OCI-LY7 (cell line): ENCODE measurements at regions not wholly inside any gene's neighbourhood (a gene's known extent, or its start where the extent isn't known, plus 50 kb on each side); places are given as distances from the start of the nearest gene placed in this dataset.

Experiments used
- BruUV-seq: library from RNA; stranded (reverse); fragments of 400-500 nt; replicated peaks from 2 replicates; lab custom pipeline; 2021; lab: Mats Ljungman, UMichigan
- CTCF ChIA-PET: fragments of 300-600 bp; sonication (Branson Sonifier 250); formaldehyde crosslinking; loops from one replicate; lab custom pipeline; 2022; ENCODE audit warnings: antibody characterized with exemption; ENCODE audit not compliant: unreplicated experiment; lab: Charles Lee
- POLR2A ChIA-PET: fragments of 300-600 bp; sonication (Branson Sonifier 250); formaldehyde crosslinking; loops from one replicate; lab custom pipeline; 2022; ENCODE audit warnings: antibody characterized with exemption; lab: Charles Lee
- DNase-seq: peaks from one replicate; pipeline ENCODE4 v3.0.0-alpha.2; 2015; ENCODE audit warnings: low spot score
- H2AFZ ChIP-seq: fragments of 200-600 bp; sonication (generic), shearing (Covaris generic); 2 replicates; pipeline ENCODE4 v1.6.1; 2014; ENCODE audit warnings: mild to moderate bottlenecking, antibody characterized with exemption, low read length, moderate library complexity
- H3K27ac ChIP-seq: fragments of 200-600 bp; sonication (generic); 2 replicates; pipeline ENCODE4 v1.5.1; 2014; ENCODE audit warnings: mixed run types, low read depth, mild to moderate bottlenecking, moderate library complexity, low read length, inconsistent platforms; ENCODE audit not compliant: poor library complexity, severe bottlenecking
- H3K36me3 ChIP-seq: fragments of 200-600 bp; sonication (generic); 2 replicates; pipeline ENCODE4 v1.6.1; 2014; ENCODE audit warnings: mild to moderate bottlenecking, antibody characterized with exemption, low read length, moderate library complexity, mixed read lengths; ENCODE audit not compliant: insufficient read depth
- H3K4me1 ChIP-seq: fragments of 200-600 bp; sonication (generic); 2 replicates; pipeline ENCODE4 v1.5.1; 2014; ENCODE audit warnings: mild to moderate bottlenecking, low read length; ENCODE audit not compliant: insufficient read depth, poor library complexity, severe bottlenecking
- H3K4me2 ChIP-seq: fragments of 200-600 bp; sonication (generic); 2 replicates; pipeline ENCODE4 v1.6.1; 2014; ENCODE audit warnings: mild to moderate bottlenecking, low read length
- H3K4me3 ChIP-seq: fragments of 200-600 bp; sonication (generic); 2 replicates; pipeline ENCODE4 v1.5.1; 2014; ENCODE audit warnings: mild to moderate bottlenecking, low read depth, low read length; ENCODE audit not compliant: poor library complexity, severe bottlenecking
- H3K79me2 ChIP-seq: fragments of 200-600 bp; sonication (generic); 2 replicates; pipeline ENCODE4 v1.6.1; 2016; ENCODE audit warnings: low read depth, mild to moderate bottlenecking, low read length, moderate library complexity, mixed read lengths; ENCODE audit not compliant: insufficient read depth
- H3K9me2 ChIP-seq: fragments of 200-600 bp; sonication (generic); 2 replicates; pipeline ENCODE4 v1.6.1; 2016; ENCODE audit warnings: mild to moderate bottlenecking, low read length, mixed read lengths; ENCODE audit not compliant: insufficient read depth
- H3K9me3 ChIP-seq: fragments of 200-600 bp; sonication (generic); 2 replicates; pipeline ENCODE4 v1.6.1; 2014; ENCODE audit warnings: mild to moderate bottlenecking, mixed run types, low read length, mixed read lengths
- H4K20me1 ChIP-seq: fragments of 200-600 bp; sonication (generic); 2 replicates; pipeline ENCODE4 v1.6.1; 2014; ENCODE audit warnings: mild to moderate bottlenecking, antibody characterized with exemption, low read length, moderate library complexity, mixed read lengths; ENCODE audit not compliant: insufficient read depth
- CTCF ChIP-seq: fragments of 200-600 bp; sonication (generic); conservative IDR thresholded peaks from 2 replicates; pipeline ENCODE4 v1.5.1; 2014; ENCODE audit warnings: mild to moderate bottlenecking, antibody characterized with exemption, low read length, moderate library complexity, mixed read lengths
- EZH2phosphoT487 ChIP-seq: fragments of 200-600 bp; sonication (generic); IDR thresholded peaks from 2 replicates; pipeline ENCODE4 v1.6.1; 2018; ENCODE audit warnings: low read depth, borderline replicate concordance, mild to moderate bottlenecking, mixed run types, antibody characterized with exemption, low read length, moderate library complexity, mixed read lengths
- intact Hi-C: fragments of 100-400 bp; cut with micrococcal nuclease; formaldehyde crosslinking; loops from one replicate; pipeline ENCODE4 v1.10.0; 2022; ENCODE audit not compliant: unreplicated experiment

GRCh38 chr17:71019699-71020098, 850.4 kb downstream of the KCNJ2 start:
- no peaks in the 10 kb centered on the region for H4K20me1 ChIP-seq
- no TSS peak for BruUV-seq
- H3K36me3 ChIP-seq = no peaks in the 10 kb centered on the region
- no peaks in the 10 kb centered on the region for H3K9me2 ChIP-seq
- POLR2A ChIA-PET = no interaction called here
- no peak overlapping the region for H3K27ac ChIP-seq
- DNase-seq = no peak
- no peaks in the 10 kb centered on the region for H3K4me1 ChIP-seq
- H2AFZ ChIP-seq = no peak overlapping the region
- intact Hi-C loops = no loop called here
- no peaks in the 10 kb centered on the region for H3K9me3 ChIP-seq
- no peak overlapping the region for H3K4me2 ChIP-seq
- TF ChIP-seq EZH2phosphoT487 (no peak), CTCF (no peak)
- H3K79me2 ChIP-seq = no peaks in the 10 kb centered on the region
- no peak overlapping the region for H3K4me3 ChIP-seq
- CTCF ChIA-PET = no interaction called here

- no peaks in the 10 kb centered on the region for H3K36me3 ChIP-seq
- no peak overlapping the region for H3K4me3 ChIP-seq
- BruUV-seq = no TSS peak
- no peak for DNase-seq
- no peak overlapping the region for H2AFZ ChIP-seq
- no peaks in the 10 kb centered on the region for H3K79me2 ChIP-seq
- no peaks in the 10 kb centered on the region for H3K4me1 ChIP-seq
- CTCF ChIA-PET = no interaction called here
- no peaks in the 10 kb centered on the region for H4K20me1 ChIP-seq
- no peaks in the 10 kb centered on the region for H3K9me3 ChIP-seq
- no peaks in the 10 kb centered on the region for H3K9me2 ChIP-seq
- POLR2A ChIA-PET = interaction anchor here (0.6 to 1.0 kb wide), 3 partner anchors 8 to 481 kb away, joined by 3 to 4 read pairs (median 3); no protein-coding TSS in a partner anchor
- TF ChIP-seq CTCF = no peak
- no peak for TF ChIP-seq EZH2phosphoT487
- no peak overlapping the region for H3K27ac ChIP-seq
- intact Hi-C loops = no loop called here
- H3K4me2 ChIP-seq = no peak overlapping the region
Observed at GRCh38 chr17:71022758-71023157, 853.4 kb downstream of the KCNJ2 start.

- CTCF ChIA-PET = no interaction called here
- no peak for DNase-seq
Observed at GRCh38 chr17:71023249-71024030, 854.1 kb downstream of the KCNJ2 start.

More at GRCh38 chr17:71023249-71024030, 854.1 kb downstream of the KCNJ2 start:
- H3K9me3 ChIP-seq = no peaks in the 10 kb centered on the region
- no peaks in the 10 kb centered on the region for H3K4me1 ChIP-seq
- H3K27ac ChIP-seq = no peak overlapping the region
- no peaks in the 10 kb centered on the region for H3K9me2 ChIP-seq
- no peaks in the 10 kb centered on the region for H3K79me2 ChIP-seq
- no peaks in the 10 kb centered on the region for H3K36me3 ChIP-seq
- no peak overlapping the region for H2AFZ ChIP-seq
- no TSS peak for BruUV-seq
- H3K4me2 ChIP-seq = no peak overlapping the region
- no peak overlapping the region for H3K4me3 ChIP-seq
- POLR2A ChIA-PET = interaction anchor here (0.6 to 1.0 kb wide), 3 partner anchors 9 to 482 kb away, joined by 3 to 4 read pairs (median 3); no protein-coding TSS in a partner anchor
- TF ChIP-seq EZH2phosphoT487 = no peak
- no peaks in the 10 kb centered on the region for H4K20me1 ChIP-seq
- intact Hi-C loops = no loop called here
